ENCODE measurements at regions not wholly inside any gene's neighbourhood (a gene's known extent, or its start where the extent isn't known, plus 50 kb on each side); places are given as distances from the start of the nearest gene placed in this dataset.

- Histone ChIP-seq H3K4me3 (peak overlapping the region in 2 of 4 donors; percentile 9 to 29), H3K27ac (peak overlapping the region in 1 of 4 donors; percentile 9), H3K9me3 (no peaks in the 10 kb centered on the region), H3K4me1 (peaks cover 0 to 14% (median 7%) of the 10 kb centered on the region in 4 donors), H3K36me3 (no peaks in the 10 kb centered on the region), H3K27me3 (no peaks in the 10 kb centered on the region)
- intact Hi-C loops (cut with DNase I), result no loop called here
- DNase-seq, result no peak
- WGBS, 2 donors, result 48 to 66% methylated on average over 11 of the region's 11 CpGs
- TF ChIP-seq POLR2AphosphoS5 (IDR thresholded peaks at IDR 0.05) (no peak), EP300 (IDR thresholded peaks at IDR 0.05) (no peak), POLR2A (IDR thresholded peaks at IDR 0.05) (no peak)
- TF ChIP-seq, protein P1, sequence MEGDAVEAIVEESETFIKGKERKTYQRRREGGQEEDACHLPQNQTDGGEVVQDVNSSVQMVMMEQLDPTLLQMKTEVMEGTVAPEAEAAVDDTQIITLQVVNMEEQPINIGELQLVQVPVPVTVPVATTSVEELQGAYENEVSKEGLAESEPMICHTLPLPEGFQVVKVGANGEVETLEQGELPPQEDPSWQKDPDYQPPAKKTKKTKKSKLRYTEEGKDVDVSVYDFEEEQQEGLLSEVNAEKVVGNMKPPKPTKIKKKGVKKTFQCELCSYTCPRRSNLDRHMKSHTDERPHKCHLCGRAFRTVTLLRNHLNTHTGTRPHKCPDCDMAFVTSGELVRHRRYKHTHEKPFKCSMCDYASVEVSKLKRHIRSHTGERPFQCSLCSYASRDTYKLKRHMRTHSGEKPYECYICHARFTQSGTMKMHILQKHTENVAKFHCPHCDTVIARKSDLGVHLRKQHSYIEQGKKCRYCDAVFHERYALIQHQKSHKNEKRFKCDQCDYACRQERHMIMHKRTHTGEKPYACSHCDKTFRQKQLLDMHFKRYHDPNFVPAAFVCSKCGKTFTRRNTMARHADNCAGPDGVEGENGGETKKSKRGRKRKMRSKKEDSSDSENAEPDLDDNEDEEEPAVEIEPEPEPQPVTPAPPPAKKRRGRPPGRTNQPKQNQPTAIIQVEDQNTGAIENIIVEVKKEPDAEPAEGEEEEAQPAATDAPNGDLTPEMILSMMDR (IDR thresholded peaks at IDR 0.05), result no peak
Measured at GRCh38 chr2:57878171-57878865, 168.3 kb upstream of the VRK2 start.

DNA sequence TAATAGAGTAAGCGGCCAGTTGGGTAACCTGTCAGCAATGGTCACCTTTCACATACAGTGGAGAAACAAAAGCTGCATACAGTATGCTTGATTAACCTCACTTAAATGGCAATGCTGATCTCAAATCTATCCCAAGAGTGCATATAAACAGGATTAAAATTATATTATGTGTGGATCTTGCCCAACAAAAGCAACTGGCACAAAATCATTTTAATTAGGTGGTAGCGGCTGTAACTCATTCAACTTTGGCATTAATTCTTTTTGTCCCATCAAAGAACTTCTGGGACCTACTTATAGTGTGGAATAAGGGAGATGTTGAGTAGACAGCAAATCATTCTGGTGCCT lies 167.8 kb upstream of the VRK2 start:
- Histone ChIP-seq H3K9me3 (no peaks in the 10 kb centered on the region), H3K4me3 (no peak overlapping the region), H3K27ac (no peak overlapping the region), H3K4me1 (peaks cover 0 to 14% (median 7%) of the 10 kb centered on the region in 4 donors), H3K36me3 (no peaks in the 10 kb centered on the region), H3K27me3 (no peaks in the 10 kb centered on the region)
- no peak for TF ChIP-seq POLR2AphosphoS5 (IDR thresholded peaks at IDR 0.05)
- no peak for TF ChIP-seq EP300 (IDR thresholded peaks at IDR 0.05)
- no peak for TF ChIP-seq POLR2A (IDR thresholded peaks at IDR 0.05)
- TF ChIP-seq, protein P1 (IDR thresholded peaks at IDR 0.05), result no peak
- DNase-seq, result no peak
- intact Hi-C loops (cut with DNase I), result no loop called here
- WGBS, 2 donors, result 91 to 92% methylated on average over 2 of the region's 2 CpGs

DNA sequence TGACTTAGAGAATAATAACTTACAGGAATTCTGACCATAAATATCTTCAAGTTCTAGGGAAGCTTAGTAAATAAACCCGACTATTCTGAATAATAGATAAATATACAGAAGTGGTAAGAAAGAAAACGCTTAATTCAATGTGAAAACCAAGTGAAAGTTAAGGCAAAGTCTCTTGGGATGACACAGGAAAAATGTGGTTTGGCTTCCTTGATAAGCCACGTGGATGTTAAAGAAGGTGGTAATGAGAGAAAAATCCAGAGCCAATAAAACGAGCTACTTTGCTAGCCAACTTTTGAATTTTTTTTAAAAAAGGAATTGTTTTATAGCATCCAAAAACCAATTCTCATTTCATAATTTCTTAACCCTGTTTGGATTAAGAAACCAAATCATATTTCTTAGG lies 166.2 kb upstream of the VRK2 start:
- no peak for DNase-seq
- no peak overlapping the region for H3K27ac ChIP-seq
- H3K36me3 ChIP-seq, result no peaks in the 10 kb centered on the region
- H3K9me3 ChIP-seq, result no peaks in the 10 kb centered on the region
- 71 to 80% methylated on average over 4 of the region's 4 CpGs for WGBS, 2 donors
- no peak overlapping the region for H3K4me3 ChIP-seq
- TF ChIP-seq POLR2A (IDR thresholded peaks at IDR 0.05) (no peak), EP300 (IDR thresholded peaks at IDR 0.05) (no peak), POLR2AphosphoS5 (IDR thresholded peaks at IDR 0.05) (no peak)
- TF ChIP-seq, protein P1 (IDR thresholded peaks at IDR 0.05), result no peak
- no peaks in the 10 kb centered on the region for H3K27me3 ChIP-seq
- intact Hi-C loops (cut with DNase I), result no loop called here
- H3K4me1 ChIP-seq, result peaks cover 0 to 14% (median 7%) of the 10 kb centered on the region in 4 donors

DNA sequence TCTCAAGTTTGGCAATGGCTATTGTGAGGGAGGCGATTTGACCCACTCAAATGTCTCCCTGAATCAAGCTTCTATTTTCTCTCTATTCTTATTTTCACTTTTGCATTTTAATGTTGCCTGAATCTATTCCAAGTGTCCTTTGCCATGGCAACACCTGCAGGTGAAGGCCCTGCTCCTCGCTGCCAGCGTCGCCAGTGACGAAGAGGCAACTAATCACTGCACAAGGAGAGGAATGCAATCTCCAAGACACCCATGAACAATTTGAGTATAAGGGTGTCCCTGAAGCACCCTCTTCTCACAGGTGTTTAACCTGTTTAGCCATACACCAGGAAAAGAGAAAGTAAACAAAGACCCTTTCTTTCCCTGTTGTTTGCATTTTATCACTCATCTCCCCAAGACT lies 165.6 kb upstream of the VRK2 start:
- H3K27ac ChIP-seq, result no peak overlapping the region
- H3K4me1 ChIP-seq, result peaks cover 0 to 14% (median 7%) of the 10 kb centered on the region in 4 donors
- intact Hi-C loops (cut with DNase I), result no loop called here
- no peak overlapping the region for H3K4me3 ChIP-seq
- H3K9me3 ChIP-seq, result no peaks in the 10 kb centered on the region
- TF ChIP-seq, protein P1 (IDR thresholded peaks at IDR 0.05), result no peak
- no peak for TF ChIP-seq POLR2A (IDR thresholded peaks at IDR 0.05)
- TF ChIP-seq POLR2AphosphoS5 (IDR thresholded peaks at IDR 0.05), result no peak
- TF ChIP-seq EP300 (IDR thresholded peaks at IDR 0.05), result no peak
- no peaks in the 10 kb centered on the region for H3K36me3 ChIP-seq
- no peaks in the 10 kb centered on the region for H3K27me3 ChIP-seq
- DNase-seq, result no peak
- WGBS, 2 donors, result 91 to 94% methylated on average over 5 of the region's 5 CpGs
